ENCODE measurements at regions not wholly inside any gene's neighbourhood (a gene's known extent, or its start where the extent isn't known, plus 50 kb on each side); places are given as distances from the start of the nearest gene placed in this dataset.

GRCh38 chr3:137294839-137295238 is 337.1 kb downstream of the IL20RB start:
- TF ChIP-seq CTCF (IDR thresholded peaks at IDR 0.05): no peak
- no peak for TF ChIP-seq POLR2A (IDR thresholded peaks at IDR 0.05)

Measured in esophagus squamous epithelium (tissue), 4 donors.